ENCODE measurements at regions not wholly inside any gene's neighbourhood (a gene's known extent, or its start where the extent isn't known, plus 50 kb on each side); places are given as distances from the start of the nearest gene placed in this dataset.

DNA sequence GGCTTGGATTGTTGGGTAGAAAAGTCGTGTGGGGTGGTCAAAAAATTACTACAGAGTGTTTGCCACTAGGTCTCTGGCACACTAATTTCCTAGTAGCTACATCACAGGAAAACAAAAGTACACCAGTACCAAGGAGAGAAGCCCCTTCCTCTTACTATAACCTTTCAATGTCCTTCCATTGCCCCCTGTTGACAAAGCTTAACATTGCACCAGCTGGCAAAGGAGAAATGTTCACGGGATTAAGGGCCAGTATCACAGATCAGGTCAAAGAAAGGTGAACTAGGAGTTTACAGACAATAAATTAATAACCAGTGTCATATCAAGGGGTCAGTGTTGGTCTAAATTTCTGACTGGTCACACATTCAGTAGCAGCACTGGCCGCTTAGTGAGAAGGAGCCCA, 1139.6 kb upstream of the FAM98A start:
- intact Hi-C loops (cut with micrococcal nuclease), result no loop called here
- no peaks in the 10 kb centered on the region for H3K9me2 ChIP-seq (replicated peaks; ENCODE audit: low read length)
- no TSS peak for BruUV-seq (replicated peaks)
- no peaks in the 10 kb centered on the region for H3K4me1 ChIP-seq (ENCODE audit: insufficient read depth, low read length)
- H3F3A ChIP-seq (ENCODE audit: low read length, unreplicated experiment), result no peaks in the 10 kb centered on the region
- H3K4me2 ChIP-seq (ENCODE audit: low read length), result no peak overlapping the region
- no peaks in the 10 kb centered on the region for H4K20me1 ChIP-seq (ENCODE audit: low read length)
- DNase-seq (peak; percentile 2), ATAC-seq (no peak)
- no peak overlapping the region for H2AFZ ChIP-seq (ENCODE audit: low read length)
- no peaks in the 10 kb centered on the region for H3K9me3 ChIP-seq (ENCODE audit: low read length)
- H3K27ac ChIP-seq (ENCODE audit: low read length), result no peak overlapping the region
- POLR2A ChIA-PET (ENCODE audit: unreplicated experiment), result no interaction called here
- H3K79me2 ChIP-seq (ENCODE audit: low read length), result no peaks in the 10 kb centered on the region
- no peaks in the 10 kb centered on the region for H3K36me3 ChIP-seq (ENCODE audit: low read depth, low read length)
- H3K27me3 ChIP-seq (ENCODE audit: low read length), result no peaks in the 10 kb centered on the region
- H3K9ac ChIP-seq (ENCODE audit: low read length), result no peak overlapping the region
- CTCF ChIA-PET, result no interaction called here
- TF ChIP-seq, protein P1, sequence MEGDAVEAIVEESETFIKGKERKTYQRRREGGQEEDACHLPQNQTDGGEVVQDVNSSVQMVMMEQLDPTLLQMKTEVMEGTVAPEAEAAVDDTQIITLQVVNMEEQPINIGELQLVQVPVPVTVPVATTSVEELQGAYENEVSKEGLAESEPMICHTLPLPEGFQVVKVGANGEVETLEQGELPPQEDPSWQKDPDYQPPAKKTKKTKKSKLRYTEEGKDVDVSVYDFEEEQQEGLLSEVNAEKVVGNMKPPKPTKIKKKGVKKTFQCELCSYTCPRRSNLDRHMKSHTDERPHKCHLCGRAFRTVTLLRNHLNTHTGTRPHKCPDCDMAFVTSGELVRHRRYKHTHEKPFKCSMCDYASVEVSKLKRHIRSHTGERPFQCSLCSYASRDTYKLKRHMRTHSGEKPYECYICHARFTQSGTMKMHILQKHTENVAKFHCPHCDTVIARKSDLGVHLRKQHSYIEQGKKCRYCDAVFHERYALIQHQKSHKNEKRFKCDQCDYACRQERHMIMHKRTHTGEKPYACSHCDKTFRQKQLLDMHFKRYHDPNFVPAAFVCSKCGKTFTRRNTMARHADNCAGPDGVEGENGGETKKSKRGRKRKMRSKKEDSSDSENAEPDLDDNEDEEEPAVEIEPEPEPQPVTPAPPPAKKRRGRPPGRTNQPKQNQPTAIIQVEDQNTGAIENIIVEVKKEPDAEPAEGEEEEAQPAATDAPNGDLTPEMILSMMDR (conservative IDR thresholded peaks at IDR 0.05; ENCODE audit: low read depth, low read length), result peak; percentile 33; the same call in 1 of the 2 replicates
- no peak for TF ChIP-seq EZH2 (IDR thresholded peaks at IDR 0.05; ENCODE audit: low read length, unreplicated experiment)
- no peak overlapping the region for H3K4me3 ChIP-seq (ENCODE audit: low read length)

DNA sequence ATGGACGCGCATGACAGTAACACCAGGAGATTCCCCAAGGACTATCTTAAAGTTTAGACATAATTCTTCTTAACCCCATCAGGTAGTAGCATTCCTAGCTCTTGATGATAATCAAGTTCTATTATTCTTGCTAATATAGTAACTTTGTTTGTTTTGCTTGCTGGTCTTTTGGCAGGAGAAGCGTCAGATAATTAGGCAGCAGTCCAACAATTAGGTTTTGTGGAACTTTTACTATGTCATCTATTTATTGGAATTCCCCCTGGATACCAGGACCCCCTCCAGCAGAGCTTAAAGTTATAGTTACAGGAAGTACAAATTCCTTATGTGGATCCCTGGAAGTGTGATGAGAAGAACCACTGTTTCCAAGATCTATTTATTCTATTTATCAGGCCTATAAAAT, 1138.0 kb upstream of the FAM98A start:
- Histone ChIP-seq H3K9me3 (ENCODE audit: low read length) (no peaks in the 10 kb centered on the region), H3K36me3 (ENCODE audit: low read depth, low read length) (no peaks in the 10 kb centered on the region), H3K27ac (ENCODE audit: low read length) (no peak overlapping the region), H4K20me1 (ENCODE audit: low read length) (no peaks in the 10 kb centered on the region), H3K27me3 (ENCODE audit: low read length) (no peaks in the 10 kb centered on the region), H3F3A (ENCODE audit: low read length, unreplicated experiment) (no peaks in the 10 kb centered on the region), H3K79me2 (ENCODE audit: low read length) (no peaks in the 10 kb centered on the region), H3K9ac (ENCODE audit: low read length) (no peak overlapping the region), H3K4me2 (ENCODE audit: low read length) (no peak overlapping the region), H2AFZ (ENCODE audit: low read length) (no peak overlapping the region), H3K4me3 (ENCODE audit: low read length) (no peak overlapping the region), H3K4me1 (ENCODE audit: insufficient read depth, low read length) (no peaks in the 10 kb centered on the region), H3K9me2 (replicated peaks; ENCODE audit: low read length) (no peaks in the 10 kb centered on the region)
- CTCF ChIA-PET, result no interaction called here
- intact Hi-C loops (cut with micrococcal nuclease), result no loop called here
- BruUV-seq (replicated peaks), result no TSS peak
- POLR2A ChIA-PET (ENCODE audit: unreplicated experiment), result no interaction called here
- no peak for TF ChIP-seq EZH2 (IDR thresholded peaks at IDR 0.05; ENCODE audit: low read length, unreplicated experiment)
- TF ChIP-seq, protein P1 (conservative IDR thresholded peaks at IDR 0.05; ENCODE audit: low read depth, low read length), result no peak
- TF ChIP-seq EZH2phosphoT487 (IDR thresholded peaks at IDR 0.05; ENCODE audit: borderline replicate concordance, low read length), result no peak
- no peak for DNase-seq
- no peak for ATAC-seq

DNA sequence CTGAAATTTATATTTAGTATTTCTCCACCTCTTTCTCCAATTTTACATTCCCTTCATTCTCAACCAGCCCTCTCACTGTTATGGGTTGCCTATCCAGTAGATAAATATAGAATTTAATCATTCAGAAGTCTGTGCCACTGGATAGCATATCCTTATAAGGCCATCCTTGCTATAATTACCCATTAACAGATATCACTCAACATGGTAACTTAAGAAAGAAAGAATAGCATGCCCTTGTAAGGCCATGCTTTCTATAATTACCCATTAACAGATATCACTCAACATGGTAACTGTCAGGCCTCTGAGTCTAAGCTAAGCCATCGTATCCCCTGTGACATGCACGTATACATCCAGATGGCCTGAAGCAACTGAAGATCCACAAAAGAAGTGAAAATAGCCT, 1137.4 kb upstream of the FAM98A start:
- no peaks in the 10 kb centered on the region for H3F3A ChIP-seq (ENCODE audit: low read length, unreplicated experiment)
- TF ChIP-seq EZH2 (IDR thresholded peaks at IDR 0.05; ENCODE audit: low read length, unreplicated experiment), result no peak
- H3K9me3 ChIP-seq (ENCODE audit: low read length), result no peaks in the 10 kb centered on the region
- H4K20me1 ChIP-seq (ENCODE audit: low read length), result no peaks in the 10 kb centered on the region
- no peak overlapping the region for H3K9ac ChIP-seq (ENCODE audit: low read length)
- ChIA-PET POLR2A (ENCODE audit: unreplicated experiment) (no interaction called here), CTCF (no interaction called here)
- no peak overlapping the region for H3K4me3 ChIP-seq (ENCODE audit: low read length)
- DNase-seq, result no peak
- H3K9me2 ChIP-seq (replicated peaks; ENCODE audit: low read length), result no peaks in the 10 kb centered on the region
- no peak overlapping the region for H2AFZ ChIP-seq (ENCODE audit: low read length)
- no peaks in the 10 kb centered on the region for H3K36me3 ChIP-seq (ENCODE audit: low read depth, low read length)
- no TSS peak for BruUV-seq (replicated peaks)
- H3K4me1 ChIP-seq (ENCODE audit: insufficient read depth, low read length), result no peaks in the 10 kb centered on the region
- H3K79me2 ChIP-seq (ENCODE audit: low read length), result no peaks in the 10 kb centered on the region
- H3K27me3 ChIP-seq (ENCODE audit: low read length), result no peaks in the 10 kb centered on the region
- intact Hi-C loops (cut with micrococcal nuclease), result no loop called here
- H3K27ac ChIP-seq (ENCODE audit: low read length), result no peak overlapping the region
- no peak for ATAC-seq
- no peak overlapping the region for H3K4me2 ChIP-seq (ENCODE audit: low read length)
